ENCODE measurements at regions not wholly inside any gene's neighbourhood (a gene's known extent, or its start where the extent isn't known, plus 50 kb on each side); places are given as distances from the start of the nearest gene placed in this dataset.

DNA sequence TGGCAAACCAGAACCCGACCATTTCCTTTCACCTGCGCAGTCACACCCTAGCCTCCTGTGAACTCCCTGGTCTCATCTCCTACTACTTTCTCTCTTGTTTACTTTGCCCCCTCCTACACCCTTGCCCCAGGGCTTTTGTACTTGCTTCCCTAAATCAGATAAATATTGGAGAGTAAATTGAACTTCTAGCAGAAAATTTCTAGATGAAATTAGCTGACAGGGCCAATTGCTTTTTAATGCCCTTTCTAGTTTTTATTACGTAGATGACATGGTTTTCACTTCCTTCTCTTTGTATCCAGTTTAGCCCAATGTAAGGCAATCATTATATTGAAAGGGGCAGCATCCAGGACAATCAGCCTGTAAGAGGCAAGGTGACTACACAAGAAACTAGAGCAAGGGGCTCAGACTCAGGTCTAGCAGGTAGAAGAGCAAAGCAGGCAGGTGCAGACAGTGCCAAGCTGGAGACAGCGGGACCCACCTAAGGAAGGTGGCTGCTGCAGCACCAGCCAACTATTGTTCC, 56.2 kb upstream of the TOPAZ1 start:
- DNase-seq, result no peak
- H3K36me3 ChIP-seq (ENCODE audit: insufficient read depth in 1 of 2, low read depth in 1 of 2), result no peaks in the 10 kb centered on the region
- no peaks in the 10 kb centered on the region for H3K27me3 ChIP-seq (ENCODE audit: insufficient read depth in 3 of 3, low read length in 2 of 3)
- no peaks in the 10 kb centered on the region for H3K9me3 ChIP-seq
- TF ChIP-seq, protein P1, sequence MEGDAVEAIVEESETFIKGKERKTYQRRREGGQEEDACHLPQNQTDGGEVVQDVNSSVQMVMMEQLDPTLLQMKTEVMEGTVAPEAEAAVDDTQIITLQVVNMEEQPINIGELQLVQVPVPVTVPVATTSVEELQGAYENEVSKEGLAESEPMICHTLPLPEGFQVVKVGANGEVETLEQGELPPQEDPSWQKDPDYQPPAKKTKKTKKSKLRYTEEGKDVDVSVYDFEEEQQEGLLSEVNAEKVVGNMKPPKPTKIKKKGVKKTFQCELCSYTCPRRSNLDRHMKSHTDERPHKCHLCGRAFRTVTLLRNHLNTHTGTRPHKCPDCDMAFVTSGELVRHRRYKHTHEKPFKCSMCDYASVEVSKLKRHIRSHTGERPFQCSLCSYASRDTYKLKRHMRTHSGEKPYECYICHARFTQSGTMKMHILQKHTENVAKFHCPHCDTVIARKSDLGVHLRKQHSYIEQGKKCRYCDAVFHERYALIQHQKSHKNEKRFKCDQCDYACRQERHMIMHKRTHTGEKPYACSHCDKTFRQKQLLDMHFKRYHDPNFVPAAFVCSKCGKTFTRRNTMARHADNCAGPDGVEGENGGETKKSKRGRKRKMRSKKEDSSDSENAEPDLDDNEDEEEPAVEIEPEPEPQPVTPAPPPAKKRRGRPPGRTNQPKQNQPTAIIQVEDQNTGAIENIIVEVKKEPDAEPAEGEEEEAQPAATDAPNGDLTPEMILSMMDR (IDR thresholded peaks at IDR 0.05), result no peak
- H3K4me1 ChIP-seq, result peaks cover 10% of the 10 kb centered on the region
- no peak overlapping the region for H3K27ac ChIP-seq
- no peak for ATAC-seq
- WGBS, 3 donors, result 76 to 97% (median 96%) methylated on average over 4 of the region's 4 CpGs
- H3K4me3 ChIP-seq, result no peak overlapping the region
- intact Hi-C loops (cut with DNase I), result no loop called here

DNA sequence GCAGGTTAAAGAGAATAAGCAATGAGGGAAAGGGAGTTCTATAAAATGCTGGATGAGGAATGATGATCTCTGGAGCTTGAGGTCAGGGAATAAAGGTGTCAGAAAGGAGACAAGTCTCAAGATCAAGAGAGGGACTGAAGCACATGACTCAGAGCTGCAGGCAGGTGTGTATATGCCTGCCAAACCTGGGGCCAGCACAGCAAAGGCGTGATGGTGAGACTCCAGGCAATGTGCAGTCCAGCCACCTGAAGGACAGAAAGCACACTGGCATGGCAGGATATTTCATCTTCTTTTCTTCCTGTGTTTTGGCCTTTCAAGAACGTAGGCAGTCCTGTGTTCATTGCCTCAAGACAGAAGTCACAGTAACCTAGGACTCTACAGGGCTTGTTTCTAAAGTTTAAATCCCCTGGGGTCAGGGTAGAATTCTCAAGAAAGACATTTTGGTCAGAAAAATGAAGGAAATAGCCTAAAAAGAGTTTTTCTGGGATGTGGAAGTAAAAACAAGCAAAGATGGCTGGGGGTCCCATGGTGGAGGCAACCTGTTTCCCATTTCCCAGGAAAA, 55.5 kb upstream of the TOPAZ1 start:
- WGBS, 3 donors, result 86 to 95% (median 94%) methylated on average over 2 of the region's 2 CpGs
- ATAC-seq (no peak), DNase-seq (no peak)
- H3K4me1 ChIP-seq, result peaks cover 10% of the 10 kb centered on the region
- intact Hi-C loops (cut with DNase I), result no loop called here
- H3K9me3 ChIP-seq, result no peaks in the 10 kb centered on the region
- no peaks in the 10 kb centered on the region for H3K27me3 ChIP-seq (ENCODE audit: insufficient read depth in 3 of 3, low read length in 2 of 3)
- no peak overlapping the region for H3K27ac ChIP-seq
- no peak overlapping the region for H3K4me3 ChIP-seq
- TF ChIP-seq, protein P1 (IDR thresholded peaks at IDR 0.05), result no peak
- no peaks in the 10 kb centered on the region for H3K36me3 ChIP-seq (ENCODE audit: insufficient read depth in 1 of 2, low read depth in 1 of 2)

DNA sequence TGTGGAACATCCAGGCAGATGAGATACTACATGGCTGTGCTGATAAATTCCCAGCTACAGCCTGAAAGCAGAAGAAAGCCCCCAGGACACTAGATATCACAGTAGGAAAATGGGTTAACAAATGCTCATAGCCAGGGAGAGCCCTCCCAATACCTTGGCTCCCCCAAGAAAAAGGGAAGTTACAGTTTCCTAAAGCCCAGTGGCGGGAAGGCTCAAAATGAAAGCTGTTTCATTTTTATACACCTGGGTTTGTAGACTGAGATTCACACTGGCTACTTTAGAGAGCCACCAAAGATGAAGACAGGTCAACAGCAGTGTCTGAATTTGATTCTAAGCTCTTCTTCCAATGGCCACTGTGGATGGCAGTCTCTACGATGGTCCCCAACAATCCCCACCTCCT, 55.0 kb upstream of the TOPAZ1 start:
- H3K27me3 ChIP-seq (ENCODE audit: insufficient read depth in 3 of 3, low read length in 2 of 3), result no peaks in the 10 kb centered on the region

More for the DNA sequence above, 55.0 kb upstream of the TOPAZ1 start:
- TF ChIP-seq, protein P1 (IDR thresholded peaks at IDR 0.05), result no peak
- intact Hi-C loops (cut with DNase I), result no loop called here
- DNase-seq (no peak), ATAC-seq (no peak)
- 45 to 64% (median 58%) methylated on average over 2 of the region's 2 CpGs for WGBS, 3 donors
- H3K36me3 ChIP-seq (ENCODE audit: insufficient read depth in 1 of 2, low read depth in 1 of 2), result no peaks in the 10 kb centered on the region
- H3K4me3 ChIP-seq, result no peak overlapping the region
- H3K4me1 ChIP-seq, result peaks cover 10% of the 10 kb centered on the region
- no peaks in the 10 kb centered on the region for H3K9me3 ChIP-seq
- H3K27ac ChIP-seq, result no peak overlapping the region

Measured in psoas muscle (tissue), 7 donors.